MM.1S (cell line): ENCODE measurements at regions not wholly inside any gene's neighbourhood (a gene's known extent, or its start where the extent isn't known, plus 50 kb on each side); places are given as distances from the start of the nearest gene placed in this dataset.
"Not testable (repeated sequence)": the region's sequence is repeated elsewhere in the genome, so short reads cannot be mapped to it uniquely, and the experiment has no call there.

Experiments
- EZH2 ChIP-seq: fragments of 300-600 bp; sonication (generic); optimal IDR thresholded peaks from 2 replicates; pipeline ENCODE3; 2017; ENCODE audit warnings: low read depth, mild to moderate bottlenecking, antibody characterized with exemption, low read length, mixed read lengths
- EZH2phosphoT487 ChIP-seq: fragments of 300-600 bp; sonication (generic); IDR thresholded peaks from 2 replicates; pipeline ENCODE4 v1.6.1; 2018; ENCODE audit warnings: antibody characterized with exemption, low read length
- TF ChIP-seq, protein P1 (sequence below): fragments of 300-600 bp; sonication (generic); IDR thresholded peaks from 2 replicates; pipeline ENCODE4 v1.5.1; 2016; ENCODE audit warnings: antibody characterized with exemption, low read length, mixed read lengths

DNA sequence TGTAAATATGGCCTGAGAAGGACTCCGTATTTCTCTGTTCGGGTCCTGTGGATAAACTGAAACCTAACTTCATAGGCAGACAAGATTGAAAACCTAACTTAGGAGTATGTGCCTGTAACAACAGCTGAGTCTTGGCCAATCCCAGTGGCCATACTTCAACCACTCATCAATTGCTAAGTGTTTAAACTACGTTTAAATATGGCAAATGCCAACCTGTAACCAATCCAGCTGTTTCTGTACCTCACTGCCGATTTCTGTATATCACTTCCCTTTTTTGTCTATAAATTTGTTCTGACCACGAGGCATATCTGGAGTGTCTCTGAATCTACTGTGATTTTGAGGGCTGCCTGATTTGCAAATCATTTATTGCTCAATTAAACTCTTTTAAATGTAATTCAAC is 272.3 kb downstream of the LPIN1 start:
- TF ChIP-seq, protein P1, sequence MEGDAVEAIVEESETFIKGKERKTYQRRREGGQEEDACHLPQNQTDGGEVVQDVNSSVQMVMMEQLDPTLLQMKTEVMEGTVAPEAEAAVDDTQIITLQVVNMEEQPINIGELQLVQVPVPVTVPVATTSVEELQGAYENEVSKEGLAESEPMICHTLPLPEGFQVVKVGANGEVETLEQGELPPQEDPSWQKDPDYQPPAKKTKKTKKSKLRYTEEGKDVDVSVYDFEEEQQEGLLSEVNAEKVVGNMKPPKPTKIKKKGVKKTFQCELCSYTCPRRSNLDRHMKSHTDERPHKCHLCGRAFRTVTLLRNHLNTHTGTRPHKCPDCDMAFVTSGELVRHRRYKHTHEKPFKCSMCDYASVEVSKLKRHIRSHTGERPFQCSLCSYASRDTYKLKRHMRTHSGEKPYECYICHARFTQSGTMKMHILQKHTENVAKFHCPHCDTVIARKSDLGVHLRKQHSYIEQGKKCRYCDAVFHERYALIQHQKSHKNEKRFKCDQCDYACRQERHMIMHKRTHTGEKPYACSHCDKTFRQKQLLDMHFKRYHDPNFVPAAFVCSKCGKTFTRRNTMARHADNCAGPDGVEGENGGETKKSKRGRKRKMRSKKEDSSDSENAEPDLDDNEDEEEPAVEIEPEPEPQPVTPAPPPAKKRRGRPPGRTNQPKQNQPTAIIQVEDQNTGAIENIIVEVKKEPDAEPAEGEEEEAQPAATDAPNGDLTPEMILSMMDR: not testable (repeated sequence)
- TF ChIP-seq EZH2, EZH2phosphoT487: not testable (repeated sequence)
